ENCODE measurements at regions not wholly inside any gene's neighbourhood (a gene's known extent, or its start where the extent isn't known, plus 50 kb on each side); places are given as distances from the start of the nearest gene placed in this dataset.

DNA sequence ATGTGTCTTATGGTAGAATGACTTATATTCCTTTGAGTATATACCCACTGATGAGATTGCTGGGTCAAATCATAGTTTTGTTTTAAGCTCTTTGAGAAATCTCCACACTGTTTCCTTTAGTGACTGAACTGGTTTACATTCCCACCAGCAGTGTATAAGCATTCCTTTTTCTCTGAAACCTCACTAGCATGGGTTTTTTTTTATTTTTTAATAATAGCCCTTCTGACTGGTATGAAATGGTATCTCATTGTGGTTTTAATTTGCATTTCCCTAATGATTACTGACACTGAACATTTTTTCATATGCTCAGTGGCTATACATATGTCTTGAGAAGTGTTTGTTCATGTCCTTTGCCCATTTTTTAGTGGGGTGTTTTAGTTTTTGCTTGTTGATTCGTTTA, 494.3 kb downstream of the SQOR start:
- no TSS peak for BruUV-seq (replicated peaks)
- no peak overlapping the region for H3K27ac ChIP-seq (ENCODE audit: low read length)
- no peaks in the 10 kb centered on the region for H3K27me3 ChIP-seq (ENCODE audit: control insufficient read depth, insufficient read depth, low read length)
- intact Hi-C loops (cut with micrococcal nuclease; ENCODE audit: unreplicated experiment) (no loop called here), in situ Hi-C loops (cut with HindIII; ENCODE audit: low pct_unique_long_range_greater_than_20kb, low sequenced_read_pairs) (no loop called here)
- H3K9me3 ChIP-seq (ENCODE audit: control insufficient read depth, insufficient read depth, low read depth, low read length), result no peaks in the 10 kb centered on the region; the same call in 1 of the 2 replicates
- H3K36me3 ChIP-seq (ENCODE audit: control insufficient read depth, insufficient read depth, low read length), result no peaks in the 10 kb centered on the region
- POLR2A ChIA-PET, result no interaction called here
- H3K4me3 ChIP-seq (ENCODE audit: low read depth in 2 of 2, low read length in 2 of 2), result no peak overlapping the region
- H3K4me1 ChIP-seq (ENCODE audit: control insufficient read depth, insufficient read depth, low read length), result no peaks in the 10 kb centered on the region
- TF ChIP-seq, protein P1, sequence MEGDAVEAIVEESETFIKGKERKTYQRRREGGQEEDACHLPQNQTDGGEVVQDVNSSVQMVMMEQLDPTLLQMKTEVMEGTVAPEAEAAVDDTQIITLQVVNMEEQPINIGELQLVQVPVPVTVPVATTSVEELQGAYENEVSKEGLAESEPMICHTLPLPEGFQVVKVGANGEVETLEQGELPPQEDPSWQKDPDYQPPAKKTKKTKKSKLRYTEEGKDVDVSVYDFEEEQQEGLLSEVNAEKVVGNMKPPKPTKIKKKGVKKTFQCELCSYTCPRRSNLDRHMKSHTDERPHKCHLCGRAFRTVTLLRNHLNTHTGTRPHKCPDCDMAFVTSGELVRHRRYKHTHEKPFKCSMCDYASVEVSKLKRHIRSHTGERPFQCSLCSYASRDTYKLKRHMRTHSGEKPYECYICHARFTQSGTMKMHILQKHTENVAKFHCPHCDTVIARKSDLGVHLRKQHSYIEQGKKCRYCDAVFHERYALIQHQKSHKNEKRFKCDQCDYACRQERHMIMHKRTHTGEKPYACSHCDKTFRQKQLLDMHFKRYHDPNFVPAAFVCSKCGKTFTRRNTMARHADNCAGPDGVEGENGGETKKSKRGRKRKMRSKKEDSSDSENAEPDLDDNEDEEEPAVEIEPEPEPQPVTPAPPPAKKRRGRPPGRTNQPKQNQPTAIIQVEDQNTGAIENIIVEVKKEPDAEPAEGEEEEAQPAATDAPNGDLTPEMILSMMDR (IDR thresholded peaks at IDR 0.05), result no peak
- no peak for TF ChIP-seq SIN3A (IDR thresholded peaks at IDR 0.05; ENCODE audit: borderline replicate concordance, insufficient read depth, low read depth, low read length)
- DNase-seq (ENCODE audit: low read depth, low spot score) (no peak), ATAC-seq (no peak)
- CTCF ChIA-PET, result no interaction called here

DNA sequence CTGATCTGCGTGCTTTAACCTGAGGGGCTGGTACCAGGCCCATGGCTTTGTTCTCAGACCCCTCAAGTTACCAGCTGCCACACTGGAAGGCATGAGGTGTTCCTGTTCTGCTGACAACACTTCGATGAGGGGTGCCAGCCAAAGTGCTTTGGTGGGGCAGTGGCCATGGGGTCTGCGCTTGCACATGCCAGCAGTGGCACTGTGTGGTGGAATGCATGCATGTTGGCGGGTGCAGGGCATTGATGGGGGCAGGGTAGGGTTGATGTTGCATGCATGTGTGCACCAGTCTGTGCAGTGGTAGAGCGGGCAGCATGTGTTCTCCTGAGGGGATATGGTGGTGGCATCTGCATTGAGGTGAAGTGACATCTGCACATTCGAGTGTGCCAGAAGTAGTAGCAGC, 497.0 kb downstream of the SQOR start:
- TF ChIP-seq POLR2AphosphoS5 (IDR thresholded peaks at IDR 0.05; ENCODE audit: low read depth, low read length) (no peak), TCF7L2 (IDR thresholded peaks at IDR 0.05; ENCODE audit: low read depth, low read length) (no peak), SIN3A (IDR thresholded peaks at IDR 0.05; ENCODE audit: borderline replicate concordance, insufficient read depth, low read depth, low read length) (no peak)
- TF ChIP-seq, protein P1 (IDR thresholded peaks at IDR 0.05), result no peak
- TF ChIP-seq, protein P2, sequence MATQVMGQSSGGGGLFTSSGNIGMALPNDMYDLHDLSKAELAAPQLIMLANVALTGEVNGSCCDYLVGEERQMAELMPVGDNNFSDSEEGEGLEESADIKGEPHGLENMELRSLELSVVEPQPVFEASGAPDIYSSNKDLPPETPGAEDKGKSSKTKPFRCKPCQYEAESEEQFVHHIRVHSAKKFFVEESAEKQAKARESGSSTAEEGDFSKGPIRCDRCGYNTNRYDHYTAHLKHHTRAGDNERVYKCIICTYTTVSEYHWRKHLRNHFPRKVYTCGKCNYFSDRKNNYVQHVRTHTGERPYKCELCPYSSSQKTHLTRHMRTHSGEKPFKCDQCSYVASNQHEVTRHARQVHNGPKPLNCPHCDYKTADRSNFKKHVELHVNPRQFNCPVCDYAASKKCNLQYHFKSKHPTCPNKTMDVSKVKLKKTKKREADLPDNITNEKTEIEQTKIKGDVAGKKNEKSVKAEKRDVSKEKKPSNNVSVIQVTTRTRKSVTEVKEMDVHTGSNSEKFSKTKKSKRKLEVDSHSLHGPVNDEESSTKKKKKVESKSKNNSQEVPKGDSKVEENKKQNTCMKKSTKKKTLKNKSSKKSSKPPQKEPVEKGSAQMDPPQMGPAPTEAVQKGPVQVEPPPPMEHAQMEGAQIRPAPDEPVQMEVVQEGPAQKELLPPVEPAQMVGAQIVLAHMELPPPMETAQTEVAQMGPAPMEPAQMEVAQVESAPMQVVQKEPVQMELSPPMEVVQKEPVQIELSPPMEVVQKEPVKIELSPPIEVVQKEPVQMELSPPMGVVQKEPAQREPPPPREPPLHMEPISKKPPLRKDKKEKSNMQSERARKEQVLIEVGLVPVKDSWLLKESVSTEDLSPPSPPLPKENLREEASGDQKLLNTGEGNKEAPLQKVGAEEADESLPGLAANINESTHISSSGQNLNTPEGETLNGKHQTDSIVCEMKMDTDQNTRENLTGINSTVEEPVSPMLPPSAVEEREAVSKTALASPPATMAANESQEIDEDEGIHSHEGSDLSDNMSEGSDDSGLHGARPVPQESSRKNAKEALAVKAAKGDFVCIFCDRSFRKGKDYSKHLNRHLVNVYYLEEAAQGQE (IDR thresholded peaks at IDR 0.05; ENCODE audit: insufficient read depth in 1 of 2, low read depth in 2 of 2, low read length in 1 of 2), result no peak
- in situ Hi-C loops (cut with HindIII; ENCODE audit: low pct_unique_long_range_greater_than_20kb, low sequenced_read_pairs), result no loop called here
- H3K36me3 ChIP-seq (ENCODE audit: control insufficient read depth, insufficient read depth, low read length), result no peaks in the 10 kb centered on the region

DNA sequence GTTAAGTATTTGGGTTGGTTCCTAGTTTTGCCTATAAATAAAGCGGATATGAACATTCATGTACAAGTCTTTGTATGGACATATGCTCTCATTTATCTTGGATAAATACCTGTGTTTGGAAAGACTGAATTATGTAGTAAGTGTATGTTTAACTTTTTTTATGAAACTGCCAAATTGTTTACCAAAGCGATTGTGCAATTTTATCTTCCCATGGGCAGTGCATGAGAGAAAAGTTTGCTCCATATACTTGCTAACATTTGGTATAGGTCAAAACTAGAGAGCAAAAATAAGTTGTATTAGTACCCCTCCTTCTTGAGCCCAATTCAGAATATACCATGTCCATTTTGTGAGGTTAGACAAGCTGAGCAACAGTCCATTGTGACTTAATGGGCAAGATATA, 502.6 kb downstream of the SQOR start:
- no TSS peak for BruUV-seq (replicated peaks)
- ChIA-PET POLR2A (no interaction called here), CTCF (no interaction called here)
- TF ChIP-seq, protein P2 (IDR thresholded peaks at IDR 0.05; ENCODE audit: insufficient read depth in 1 of 2, low read depth in 2 of 2, low read length in 1 of 2), result no peak
- TF ChIP-seq, protein P1 (IDR thresholded peaks at IDR 0.05), result no peak
- TF ChIP-seq SIN3A (IDR thresholded peaks at IDR 0.05; ENCODE audit: borderline replicate concordance, insufficient read depth, low read depth, low read length) (no peak), TCF7L2 (IDR thresholded peaks at IDR 0.05; ENCODE audit: low read depth, low read length) (no peak), POLR2AphosphoS5 (IDR thresholded peaks at IDR 0.05; ENCODE audit: low read depth, low read length) (no peak)
- Histone ChIP-seq H3K4me3 (ENCODE audit: low read depth in 2 of 2, low read length in 2 of 2) (no peak overlapping the region), H3K27me3 (ENCODE audit: control insufficient read depth, insufficient read depth, low read length) (no peaks in the 10 kb centered on the region), H3K27ac (ENCODE audit: low read length) (no peak overlapping the region), H3K9me3 (ENCODE audit: control insufficient read depth, insufficient read depth, low read depth, low read length) (no peaks in the 10 kb centered on the region), H3K4me1 (ENCODE audit: control insufficient read depth, insufficient read depth, low read length) (no peaks in the 10 kb centered on the region), H3K36me3 (ENCODE audit: control insufficient read depth, insufficient read depth, low read length) (no peaks in the 10 kb centered on the region)
- DNase-seq (ENCODE audit: low read depth, low spot score), result no peak
- ATAC-seq, result no peak
- intact Hi-C loops (cut with micrococcal nuclease; ENCODE audit: unreplicated experiment), result no loop called here
- in situ Hi-C loops (cut with HindIII; ENCODE audit: low pct_unique_long_range_greater_than_20kb, low sequenced_read_pairs), result no loop called here

More for the DNA sequence above, 497.0 kb downstream of the SQOR start:
- H3K9me3 ChIP-seq (ENCODE audit: control insufficient read depth, insufficient read depth, low read depth, low read length), result no peaks in the 10 kb centered on the region
- H3K27me3 ChIP-seq (ENCODE audit: control insufficient read depth, insufficient read depth, low read length), result no peaks in the 10 kb centered on the region
- no TSS peak for BruUV-seq (replicated peaks)
- ATAC-seq (no peak), DNase-seq (ENCODE audit: low read depth, low spot score) (no peak)
- no peaks in the 10 kb centered on the region for H3K4me1 ChIP-seq (ENCODE audit: control insufficient read depth, insufficient read depth, low read length)
- H3K4me3 ChIP-seq (ENCODE audit: low read depth in 2 of 2, low read length in 2 of 2), result no peak overlapping the region
- no peak overlapping the region for H3K27ac ChIP-seq (ENCODE audit: low read length)
- POLR2A ChIA-PET, result no interaction called here
- CTCF ChIA-PET, result no interaction called here
- intact Hi-C loops (cut with micrococcal nuclease; ENCODE audit: unreplicated experiment), result no loop called here
